ENCODE measurements at regions not wholly inside any gene's neighbourhood (a gene's known extent, or its start where the extent isn't known, plus 50 kb on each side); places are given as distances from the start of the nearest gene placed in this dataset.

- POLR2A ChIA-PET = no interaction called here
- BruUV-seq (replicated peaks) = no TSS peak
- Histone ChIP-seq H3K27me3 (replicated peaks; ENCODE audit: control insufficient read depth, insufficient read depth, low read length) (no peaks in the 10 kb centered on the region), H3K9me3 (no peaks in the 10 kb centered on the region), H3K36me3 (ENCODE audit: control insufficient read depth, insufficient read depth, low read length) (no peaks in the 10 kb centered on the region), H3K4me3 (ENCODE audit: low read depth, low read length) (no peak overlapping the region), H3K4me1 (no peaks in the 10 kb centered on the region)
- no peak for TF ChIP-seq CTCF (IDR thresholded peaks at IDR 0.05; ENCODE audit: insufficient read depth in 1 of 2, low read depth in 1 of 2, low read length in 1 of 2, severe bottlenecking in 1 of 2, unreplicated experiment in 1 of 2)
- CTCF ChIA-PET = no interaction called here
- intact Hi-C loops (cut with micrococcal nuclease; ENCODE audit: unreplicated experiment) = no loop called here
- Mint-ChIP-seq H3K4me3 (ENCODE audit: unreplicated experiment) (no peak overlapping the region), H3K27ac (ENCODE audit: unreplicated experiment) (no peak overlapping the region), H3K4me1 (ENCODE audit: low read depth, unreplicated experiment) (no peaks in the 10 kb centered on the region), H3K9me3 (ENCODE audit: unreplicated experiment) (no peaks in the 10 kb centered on the region), H3K36me3 (ENCODE audit: insufficient read depth, unreplicated experiment) (no peaks in the 10 kb centered on the region), H3K27me3 (ENCODE audit: insufficient read depth, unreplicated experiment) (no peaks in the 10 kb centered on the region)
- no peak for DNase-seq
Measured at GRCh38 chr9:8014997-8015682, 215.6 kb upstream of the DMAC1 start.

GRCh38 chr9:8012986-8013385, 213.4 kb upstream of the DMAC1 start:
- Histone ChIP-seq H3K36me3 (ENCODE audit: control insufficient read depth, insufficient read depth, low read length) (no peaks in the 10 kb centered on the region), H3K4me1 (no peaks in the 10 kb centered on the region), H3K4me3 (ENCODE audit: low read depth, low read length) (no peak overlapping the region), H3K27me3 (replicated peaks; ENCODE audit: control insufficient read depth, insufficient read depth, low read length) (no peaks in the 10 kb centered on the region), H3K9me3 (no peaks in the 10 kb centered on the region; the same call in 1 of the 2 replicates)
- TF ChIP-seq CTCF (IDR thresholded peaks at IDR 0.05; ENCODE audit: insufficient read depth in 1 of 2, low read depth in 1 of 2, low read length in 1 of 2, severe bottlenecking in 1 of 2, unreplicated experiment in 1 of 2) = no peak
- no peaks in the 10 kb centered on the region for H3K36me3 Mint-ChIP-seq (ENCODE audit: insufficient read depth, unreplicated experiment)
- POLR2A ChIA-PET = no interaction called here
- H3K9me3 Mint-ChIP-seq (ENCODE audit: unreplicated experiment) = no peaks in the 10 kb centered on the region
- intact Hi-C loops (cut with micrococcal nuclease; ENCODE audit: unreplicated experiment) = no loop called here
- no peak overlapping the region for H3K4me3 Mint-ChIP-seq (ENCODE audit: unreplicated experiment)
- DNase-seq = no peak
- no peaks in the 10 kb centered on the region for H3K4me1 Mint-ChIP-seq (ENCODE audit: low read depth, unreplicated experiment)
- CTCF ChIA-PET = no interaction called here
- no peak overlapping the region for H3K27ac Mint-ChIP-seq (ENCODE audit: unreplicated experiment)
- H3K27me3 Mint-ChIP-seq (ENCODE audit: insufficient read depth, unreplicated experiment) = no peaks in the 10 kb centered on the region
- no TSS peak for BruUV-seq (replicated peaks)

- no peaks in the 10 kb centered on the region for H3K4me1 ChIP-seq
- Mint-ChIP-seq H3K4me3 (ENCODE audit: unreplicated experiment) (no peak overlapping the region), H3K27ac (ENCODE audit: unreplicated experiment) (no peak overlapping the region), H3K9me3 (ENCODE audit: unreplicated experiment) (no peaks in the 10 kb centered on the region), H3K27me3 (ENCODE audit: insufficient read depth, unreplicated experiment) (no peaks in the 10 kb centered on the region), H3K4me1 (ENCODE audit: low read depth, unreplicated experiment) (no peaks in the 10 kb centered on the region), H3K36me3 (ENCODE audit: insufficient read depth, unreplicated experiment) (no peaks in the 10 kb centered on the region)
- POLR2A ChIA-PET = no interaction called here
- TF ChIP-seq CTCF (IDR thresholded peaks at IDR 0.05; ENCODE audit: insufficient read depth in 1 of 2, low read depth in 1 of 2, low read length in 1 of 2, severe bottlenecking in 1 of 2, unreplicated experiment in 1 of 2) = no peak
- intact Hi-C loops (cut with micrococcal nuclease; ENCODE audit: unreplicated experiment) = no loop called here
- BruUV-seq (replicated peaks) = no TSS peak
- H3K9me3 ChIP-seq = no peaks in the 10 kb centered on the region; the same call in 1 of the 2 replicates
- H3K27me3 ChIP-seq (replicated peaks; ENCODE audit: control insufficient read depth, insufficient read depth, low read length) = no peaks in the 10 kb centered on the region
- no peak overlapping the region for H3K4me3 ChIP-seq (ENCODE audit: low read depth, low read length)
- H3K36me3 ChIP-seq (ENCODE audit: control insufficient read depth, insufficient read depth, low read length) = no peaks in the 10 kb centered on the region
- no peak for DNase-seq
- CTCF ChIA-PET = no interaction called here
Measured at GRCh38 chr9:8011974-8012373, 212.4 kb upstream of the DMAC1 start.
